GM19035 (cell line): ENCODE measurements at regions not wholly inside any gene's neighbourhood (a gene's known extent, or its start where the extent isn't known, plus 50 kb on each side); places are given as distances from the start of the nearest gene placed in this dataset.

Experiments
- ATAC-seq: cut with Tn5 transposase; IDR thresholded peaks from one replicate; pipeline ENCODE4 v1.9.1; 2021; ENCODE audit not compliant: unreplicated experiment

GRCh38 chr9:1261879-1262766 lies 212.0 kb downstream of the DMRT2 start:
- ATAC-seq, result no peak

DNA sequence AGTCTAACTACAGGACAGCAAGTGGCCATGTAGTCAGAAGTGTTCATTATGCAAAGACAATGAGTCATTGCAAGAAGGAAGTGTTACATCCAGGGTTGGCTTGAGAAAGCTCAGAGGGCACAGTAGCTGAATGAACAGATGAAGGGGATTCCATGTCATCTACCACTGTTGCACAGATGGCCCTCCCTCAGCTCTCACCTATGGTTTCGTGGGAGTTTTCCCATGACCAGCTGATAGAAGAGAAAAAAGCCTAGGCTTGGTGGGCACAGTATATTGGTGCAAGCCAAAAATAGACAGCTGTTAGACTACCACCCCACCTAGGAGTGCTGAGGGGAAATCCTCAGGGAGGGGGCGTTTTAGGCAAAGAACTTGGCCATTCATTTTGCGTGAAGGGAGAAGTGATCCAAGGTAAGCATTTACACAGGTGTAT lies 217.0 kb downstream of the DMRT2 start:
- ATAC-seq, result peak; percentile 79

GRCh38 chr9:1267581-1267980 lies 217.4 kb downstream of the DMRT2 start:
- ATAC-seq, result no peak

GRCh38 chr9:1269533-1270315 lies 219.6 kb downstream of the DMRT2 start:
- ATAC-seq, result no peak

DNA sequence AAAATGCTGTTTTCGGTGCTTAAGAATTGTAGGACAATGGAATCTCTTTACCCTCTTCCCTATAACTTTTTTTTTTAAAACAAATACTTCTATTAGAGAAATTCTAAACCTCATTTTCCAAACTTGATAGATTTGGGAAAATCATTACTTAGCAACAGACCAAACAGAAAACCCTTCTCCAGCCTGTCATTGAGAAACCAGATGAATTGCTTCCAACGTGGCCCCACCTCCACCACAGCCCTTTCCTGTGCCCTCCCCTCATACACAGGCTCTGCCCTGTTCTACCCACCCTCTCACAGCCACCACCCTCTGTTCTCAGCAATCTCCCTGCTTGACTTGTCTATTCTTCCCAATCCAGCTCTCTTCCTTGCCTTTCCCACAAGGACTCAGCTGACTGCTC lies 221.2 kb downstream of the DMRT2 start:
- no peak for ATAC-seq

DNA sequence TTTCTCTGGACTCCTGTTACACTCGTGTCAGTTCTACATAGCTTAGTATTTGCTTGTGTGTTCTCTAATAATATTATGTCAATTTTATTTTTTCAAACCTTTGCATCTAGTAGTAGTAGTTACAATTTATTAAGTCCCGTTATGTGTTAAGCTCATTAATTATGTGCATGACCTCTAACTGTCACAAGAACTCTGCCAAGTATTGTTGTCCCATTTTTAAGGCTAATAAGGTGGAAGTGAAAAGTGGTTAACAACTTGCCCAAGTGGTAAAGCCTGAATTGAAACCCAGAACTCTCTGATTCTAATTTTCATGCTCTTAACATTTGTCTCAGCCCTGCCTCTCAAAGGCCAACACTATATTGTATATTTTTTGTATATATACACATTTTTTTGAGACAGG lies 221.6 kb downstream of the DMRT2 start:
- ATAC-seq, result no peak

DNA sequence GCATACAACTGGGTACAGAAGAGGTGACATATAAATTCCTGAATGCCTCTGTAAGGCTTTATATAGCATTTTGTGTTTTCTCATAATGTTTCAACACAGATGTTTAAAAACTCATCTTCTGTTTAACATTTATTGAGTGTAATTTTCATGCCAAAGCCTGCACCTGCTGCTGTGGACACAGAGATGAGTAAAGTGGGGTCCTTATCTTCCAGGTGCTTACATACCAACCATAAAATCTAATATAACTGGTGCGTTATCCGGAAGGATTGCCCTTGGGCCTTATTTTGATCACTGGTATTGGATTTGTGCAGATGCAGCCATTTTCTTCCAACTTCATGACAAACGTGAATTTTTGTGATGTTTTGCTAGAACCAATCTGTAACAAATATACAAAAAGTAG lies 222.3 kb downstream of the DMRT2 start:
- no peak for ATAC-seq

DNA sequence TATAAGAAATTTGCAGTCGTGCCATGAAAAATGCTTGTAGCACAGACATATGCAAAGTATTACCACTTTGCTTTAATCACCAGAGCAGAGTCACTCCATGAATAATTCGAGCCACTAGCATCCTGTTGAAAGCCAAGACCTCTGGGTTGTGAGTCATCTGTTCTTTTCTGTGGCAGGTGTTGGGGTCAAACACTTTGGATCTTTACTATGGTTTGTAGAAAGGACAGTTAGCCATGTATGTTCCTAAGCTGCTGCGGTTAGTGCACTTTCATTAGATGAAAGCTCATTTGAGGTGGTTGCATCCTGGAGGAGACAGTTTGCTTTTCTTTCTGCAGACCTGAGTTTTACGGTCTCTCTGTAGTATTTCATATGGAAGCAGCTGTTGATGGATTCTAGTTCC lies 223.7 kb downstream of the DMRT2 start:
- ATAC-seq, result no peak

DNA sequence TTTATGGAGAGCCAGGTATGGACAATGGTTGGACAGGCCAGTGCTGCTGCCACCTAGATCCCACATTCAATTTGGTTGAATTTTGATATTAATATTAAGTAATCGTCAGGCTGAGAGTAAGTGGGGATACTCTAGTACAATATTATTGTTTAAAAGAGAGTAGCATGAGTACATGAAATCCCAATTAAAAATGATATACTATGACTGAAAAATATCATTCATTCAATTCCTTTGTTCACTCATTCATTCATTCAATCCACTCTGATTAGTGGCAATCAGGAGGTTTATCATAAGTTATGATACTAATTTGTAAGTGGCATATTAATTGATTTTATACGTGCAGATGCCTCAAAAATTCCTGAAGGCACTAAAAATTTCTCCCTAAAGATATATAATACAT lies 224.2 kb downstream of the DMRT2 start:
- ATAC-seq, result no peak

DNA sequence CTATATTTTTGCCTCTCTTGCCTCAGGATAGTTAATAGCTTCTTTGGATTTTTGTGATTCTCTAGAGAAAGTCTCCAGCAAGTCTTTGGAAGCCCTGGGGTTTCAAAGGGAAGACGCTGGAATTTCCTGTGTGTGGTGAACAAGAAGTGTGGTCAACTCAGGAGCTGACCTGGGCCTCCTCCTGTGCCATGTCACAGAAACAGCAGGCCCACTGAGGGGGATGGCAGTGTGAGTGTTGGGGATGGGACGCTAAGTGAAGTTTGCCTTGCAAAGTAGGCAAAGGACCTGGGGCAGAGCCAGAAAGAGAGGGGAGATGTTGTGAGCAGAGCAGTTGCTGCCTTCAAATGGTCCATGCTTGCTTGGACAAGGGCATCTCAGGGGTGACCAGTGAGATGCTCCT lies 226.3 kb downstream of the DMRT2 start:
- no peak for ATAC-seq

GRCh38 chr9:1284727-1285126 lies 234.6 kb downstream of the DMRT2 start:
- ATAC-seq, result no peak

- ATAC-seq, result no peak
Measured at GRCh38 chr9:1285526-1285925, 235.4 kb downstream of the DMRT2 start.

GRCh38 chr9:1292384-1292783 lies 242.2 kb downstream of the DMRT2 start:
- ATAC-seq, result no peak

GRCh38 chr9:1294641-1295258 lies 244.6 kb downstream of the DMRT2 start:
- no peak for ATAC-seq

GRCh38 chr9:1296331-1296730 lies 246.2 kb downstream of the DMRT2 start:
- ATAC-seq, result no peak

DNA sequence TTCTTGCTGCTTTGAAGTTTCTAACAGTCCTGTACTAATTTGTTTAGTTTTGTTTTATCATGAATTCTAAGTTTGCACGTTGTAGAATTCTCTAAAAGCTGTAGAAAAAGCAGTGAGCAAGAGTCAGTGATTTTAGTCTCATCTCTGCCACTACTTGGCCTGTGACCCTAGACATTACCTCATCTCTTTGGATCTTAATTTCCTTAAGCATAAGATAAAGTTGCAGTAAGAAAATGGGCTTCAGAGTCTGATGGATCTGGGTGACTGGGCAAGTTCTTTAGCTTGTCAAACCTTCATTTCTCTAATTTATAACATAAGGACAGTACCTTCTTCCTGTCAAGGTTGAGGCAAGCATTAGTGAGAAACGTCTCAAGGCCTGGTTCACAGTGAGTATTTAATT lies 247.9 kb downstream of the DMRT2 start:
- ATAC-seq, result no peak

DNA sequence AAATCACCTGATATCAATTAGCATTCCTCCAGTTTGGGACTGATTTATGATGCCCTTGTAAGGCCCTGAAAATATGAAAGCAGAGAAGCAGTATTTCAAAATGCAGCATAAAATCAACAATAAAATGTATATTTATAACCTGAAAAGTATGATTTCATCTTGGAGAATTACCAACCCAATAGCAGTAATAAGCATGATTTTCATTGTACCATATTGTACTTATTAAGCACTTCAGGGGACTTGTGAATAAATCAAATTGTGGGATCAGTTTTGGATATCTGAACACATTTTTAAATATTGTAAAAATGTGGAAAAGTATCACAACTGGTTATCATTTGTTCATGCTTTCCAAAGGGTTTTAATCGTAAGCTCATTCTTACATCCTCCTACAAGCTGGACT lies 250.8 kb downstream of the DMRT2 start:
- ATAC-seq, result no peak

DNA sequence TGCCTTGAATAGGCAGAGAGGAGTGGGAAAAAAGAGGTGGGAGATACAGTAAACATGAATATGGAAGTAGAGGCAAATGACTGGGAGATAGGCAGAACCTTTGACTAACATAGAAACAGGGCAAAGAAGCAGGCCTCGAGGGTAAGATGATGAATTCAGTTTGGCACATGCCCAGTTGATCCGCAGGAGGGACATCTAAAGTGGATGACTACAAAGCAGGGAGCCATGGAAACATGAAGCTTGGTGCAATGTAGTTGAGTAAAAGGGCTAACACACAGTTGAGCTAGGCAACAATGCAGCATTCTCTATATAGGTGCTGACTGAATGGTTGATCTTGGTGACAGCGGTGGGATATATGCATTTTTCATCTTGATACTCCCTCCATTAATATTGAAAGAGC lies 253.8 kb downstream of the DMRT2 start:
- no peak for ATAC-seq

DNA sequence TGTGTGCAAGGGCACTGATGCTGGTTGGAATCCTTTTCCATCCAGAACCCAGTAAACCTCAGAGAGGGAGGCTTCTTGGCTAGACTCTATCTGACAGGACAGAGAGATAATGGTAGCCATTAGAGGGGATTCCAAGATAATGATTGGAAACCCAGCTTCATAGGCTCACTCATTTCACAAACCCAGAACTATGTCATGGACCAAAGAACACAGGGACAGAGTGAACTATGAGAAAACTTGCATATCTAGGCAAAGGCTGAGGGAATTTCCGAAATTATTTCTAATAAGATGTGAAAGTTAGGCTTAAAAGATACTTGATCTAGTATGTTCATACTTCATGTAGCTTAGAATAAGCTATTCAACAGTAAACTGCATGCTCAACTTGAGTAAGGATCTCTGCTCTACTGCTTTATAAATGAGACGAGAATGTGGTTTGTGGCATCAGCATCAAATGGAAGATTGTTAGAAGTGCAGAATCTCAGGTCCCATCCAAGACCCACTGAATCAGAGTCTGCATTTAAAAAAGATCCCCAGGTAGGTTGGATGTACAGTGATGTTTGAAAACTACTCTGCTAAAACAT lies 261.4 kb downstream of the DMRT2 start:
- ATAC-seq, result no peak

DNA sequence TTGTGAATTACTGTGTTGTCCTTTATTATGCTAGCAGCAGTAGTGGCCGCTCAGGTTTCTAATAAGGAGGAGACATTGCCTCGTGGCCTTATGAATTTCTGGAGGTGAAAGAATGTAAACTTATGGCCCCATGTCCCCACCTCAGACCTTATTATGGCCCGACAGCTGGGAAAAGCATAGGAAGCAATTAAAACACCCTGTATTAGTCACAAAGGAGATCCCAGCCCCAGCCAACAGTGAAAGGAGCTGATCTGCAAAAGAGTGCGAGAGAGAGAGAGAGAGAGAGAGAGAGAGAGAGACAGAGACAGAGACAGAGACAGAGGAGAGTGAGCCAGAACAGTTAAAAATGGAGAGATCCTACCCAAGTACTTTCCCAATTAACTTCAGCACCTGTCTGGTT lies 269.3 kb downstream of the DMRT2 start:
- no peak for ATAC-seq

- no peak for ATAC-seq
Measured at GRCh38 chr9:1320051-1320557, 269.9 kb downstream of the DMRT2 start.
